CD4-positive, alpha-beta T cell treated with Interleukin-10 for 1 hour (primary cell): ENCODE measurements at regions not wholly inside any gene's neighbourhood (a gene's known extent, or its start where the extent isn't known, plus 50 kb on each side); places are given as distances from the start of the nearest gene placed in this dataset.
"Not testable (repeated sequence)": the region's sequence is repeated elsewhere in the genome, so short reads cannot be mapped to it uniquely, and the experiment has no call there.

Source experiments
- DNase-seq: peaks from one replicate; pipeline ENCODE4 v3.0.0-alpha.2; 2020

DNA sequence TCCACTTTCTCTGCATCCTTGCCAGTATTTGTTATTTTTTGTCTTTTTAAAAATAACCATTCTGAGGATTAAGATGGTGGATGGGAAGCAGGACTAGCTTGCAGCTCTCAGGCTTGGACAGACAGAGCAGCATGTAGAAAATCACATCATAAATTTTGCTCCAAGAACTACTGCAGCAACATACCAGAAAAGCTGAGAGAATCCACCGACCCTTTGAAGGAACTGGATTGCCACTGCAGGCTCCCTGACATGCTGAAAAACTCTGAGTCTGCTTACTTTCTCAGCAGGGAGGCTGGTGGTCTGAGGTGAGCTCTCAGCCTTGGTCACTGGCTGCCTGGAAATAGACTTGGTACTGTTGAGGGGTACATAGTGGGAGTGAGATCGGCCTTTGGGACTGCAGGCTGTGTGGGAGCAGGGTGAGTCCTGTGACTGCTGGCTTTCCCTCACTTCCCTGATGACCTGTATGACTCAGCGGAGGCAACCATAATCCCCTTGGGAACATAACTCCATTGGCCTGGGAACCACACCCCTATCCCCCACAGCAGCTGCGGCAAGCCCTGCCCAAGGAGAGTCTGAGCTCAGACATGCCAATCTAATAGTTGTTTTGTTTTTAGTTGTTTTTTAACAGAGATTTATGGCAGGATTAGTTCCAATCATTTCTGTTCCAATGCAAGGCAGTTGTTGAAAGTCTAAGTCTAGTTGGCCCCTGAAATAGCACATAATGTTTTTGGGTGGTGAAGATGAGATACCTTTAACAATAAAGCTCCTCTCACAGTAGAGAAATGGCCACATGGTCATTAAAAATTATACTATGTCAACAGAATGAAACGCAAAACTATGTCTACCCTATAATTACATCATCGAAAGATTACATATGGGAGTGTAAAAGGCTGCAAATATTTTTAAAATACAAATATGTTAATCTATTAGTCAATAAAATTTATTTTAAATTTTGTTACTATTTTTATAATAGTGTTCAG, 414.2 kb upstream of the CHAC2 start:
- DNase-seq = no peak

DNA sequence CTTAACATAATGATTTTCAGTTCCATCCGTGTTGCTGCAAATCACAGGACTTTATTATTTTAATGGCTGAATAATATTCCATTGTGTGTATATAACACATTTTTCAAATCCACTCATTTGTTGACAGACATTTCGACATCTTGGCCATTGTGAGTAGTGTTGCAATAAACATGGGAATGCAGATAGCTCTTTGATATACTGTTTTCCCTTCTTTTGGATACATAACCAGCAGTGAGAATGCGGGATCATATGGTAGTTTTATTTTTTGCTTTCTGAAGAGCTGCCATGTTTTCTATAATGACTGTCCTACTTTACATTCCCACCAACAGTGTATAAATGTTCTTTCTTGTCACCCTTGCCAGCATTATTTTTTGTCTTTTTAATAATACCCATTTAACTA, 420.3 kb upstream of the CHAC2 start:
- no peak for DNase-seq

DNA sequence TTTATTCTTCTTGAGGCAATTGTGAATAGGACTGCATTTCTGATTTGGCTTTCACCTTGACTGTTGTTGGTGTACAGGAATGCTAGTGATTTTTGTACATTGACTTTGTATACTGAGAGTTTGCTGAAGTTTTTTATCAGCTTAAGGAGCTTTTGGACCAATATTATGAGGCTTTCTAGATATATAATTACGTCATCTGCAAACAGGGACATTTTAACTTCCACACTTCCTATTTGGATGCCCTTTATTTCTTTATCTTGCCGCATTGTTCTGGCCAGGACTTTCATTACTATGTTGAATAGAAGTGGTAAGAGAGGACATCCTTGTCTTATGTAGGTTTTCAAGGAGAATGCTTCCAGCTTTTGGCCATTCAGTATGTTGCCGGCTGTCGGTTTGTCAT, 425.4 kb upstream of the CHAC2 start:
- no peak for DNase-seq

DNA sequence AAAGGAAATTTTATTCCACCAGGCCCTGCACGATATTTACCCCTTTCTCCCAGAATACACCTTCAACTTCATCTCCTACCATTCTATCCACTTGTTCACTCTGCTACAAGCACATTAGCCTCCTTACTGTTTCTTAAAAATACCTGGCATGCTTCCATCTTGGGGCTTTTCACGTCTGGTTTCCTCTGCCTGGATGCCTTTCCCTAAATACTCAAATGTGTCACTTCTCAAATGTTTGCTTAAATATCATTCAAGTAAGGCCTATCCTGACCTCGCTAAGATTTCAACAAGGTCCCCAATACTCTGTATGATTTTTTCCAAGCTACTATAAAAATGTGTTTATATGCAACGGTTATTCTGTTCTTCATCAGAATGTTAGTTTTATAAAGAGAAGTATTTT, 433.0 kb upstream of the CHAC2 start:
- no peak for DNase-seq

DNA sequence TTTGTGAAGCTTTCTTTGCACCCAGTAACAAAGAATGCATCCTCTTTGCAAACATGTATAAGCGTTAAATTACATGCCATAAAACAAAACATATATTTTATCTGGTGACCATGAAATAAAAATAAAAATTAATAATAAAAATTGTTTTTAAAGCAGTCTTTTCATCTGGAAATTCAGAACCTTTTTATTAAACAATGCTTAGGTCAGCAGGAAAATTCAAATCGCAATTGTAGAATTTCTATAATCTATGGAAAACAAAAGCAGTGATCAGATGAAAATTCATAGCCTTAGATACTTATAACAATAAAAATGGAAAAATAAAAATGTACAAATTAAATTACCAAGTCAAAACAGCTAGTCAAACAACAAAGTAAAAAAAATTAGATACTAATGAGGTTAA, 435.9 kb upstream of the CHAC2 start:
- DNase-seq = no peak

DNA sequence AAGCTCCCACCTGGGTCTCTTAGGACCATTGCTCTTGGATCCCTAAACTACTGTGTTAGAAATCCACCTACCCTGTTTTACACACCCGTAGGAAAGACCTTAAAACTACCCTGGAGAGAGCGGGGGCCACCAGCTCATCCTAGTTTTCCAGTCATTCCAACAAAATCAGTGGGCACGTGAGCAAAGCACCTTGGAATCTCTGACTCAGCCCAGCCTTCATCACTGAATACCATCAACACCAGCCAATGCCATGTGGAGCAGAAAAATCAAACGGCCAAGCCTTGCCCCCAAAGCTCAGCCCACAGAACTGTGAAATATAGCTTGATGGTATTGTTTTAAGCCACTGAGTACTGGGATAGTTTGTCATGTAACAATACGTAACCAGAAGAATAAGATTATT, 449.7 kb upstream of the CHAC2 start:
- no peak for DNase-seq

DNA sequence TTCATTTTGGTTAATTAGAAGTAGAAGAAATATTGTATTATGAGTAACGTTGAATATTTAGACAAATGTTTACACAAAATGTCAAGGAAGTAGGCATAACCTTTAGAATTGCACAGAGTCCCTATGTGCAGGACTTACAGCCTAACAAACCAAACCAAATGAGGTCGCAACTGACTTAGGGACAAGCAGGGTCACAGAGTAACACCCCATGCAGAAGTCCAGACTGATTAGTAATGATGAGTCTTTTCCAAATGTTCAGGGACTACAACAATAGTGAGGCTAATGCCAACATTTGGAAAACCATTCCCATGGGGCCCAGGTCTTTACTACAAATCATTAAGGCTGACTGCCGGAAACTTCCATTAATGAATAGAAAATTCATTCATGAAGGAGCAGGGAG, 452.5 kb upstream of the CHAC2 start:
- DNase-seq = no peak

DNA sequence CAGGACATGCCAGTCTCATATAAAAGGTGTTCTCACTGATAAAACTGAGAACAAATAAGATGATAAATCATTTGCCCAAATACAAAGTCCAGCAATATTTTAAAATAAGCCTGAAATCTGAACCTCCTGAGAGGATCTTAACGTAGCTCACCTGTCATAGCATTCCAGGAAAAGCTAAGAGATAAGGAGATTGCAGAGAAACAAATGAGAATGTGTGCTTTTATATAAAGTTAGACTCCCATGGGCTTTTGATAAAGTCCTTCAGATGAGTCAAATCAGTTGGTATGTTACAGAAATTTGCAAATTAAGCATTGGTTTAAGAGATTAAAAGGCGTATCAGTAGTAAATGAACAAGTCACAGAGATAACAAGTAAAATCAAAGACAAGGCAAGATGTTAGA, 452.9 kb upstream of the CHAC2 start:
- no peak for DNase-seq

DNA sequence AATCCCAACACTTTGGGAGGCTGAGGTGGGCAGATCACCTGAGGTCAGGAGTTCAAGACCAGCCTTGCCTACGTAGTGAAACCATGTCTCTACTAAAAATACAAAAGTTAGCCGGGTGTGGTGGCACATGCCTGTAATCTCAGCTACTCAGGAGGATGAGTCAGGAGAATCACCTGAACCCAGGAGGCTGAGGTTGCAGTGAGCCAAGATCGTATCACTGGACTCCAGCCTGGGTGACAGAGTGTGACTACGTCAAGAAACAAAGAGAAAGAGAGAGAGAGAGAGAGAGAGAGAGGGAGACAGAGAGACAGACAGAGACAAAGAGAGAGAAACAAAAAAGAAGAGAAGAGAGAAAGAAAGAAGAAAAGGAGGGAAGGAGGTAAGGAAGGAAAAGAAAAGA, 454.0 kb upstream of the CHAC2 start:
- not testable (repeated sequence) for DNase-seq

DNA sequence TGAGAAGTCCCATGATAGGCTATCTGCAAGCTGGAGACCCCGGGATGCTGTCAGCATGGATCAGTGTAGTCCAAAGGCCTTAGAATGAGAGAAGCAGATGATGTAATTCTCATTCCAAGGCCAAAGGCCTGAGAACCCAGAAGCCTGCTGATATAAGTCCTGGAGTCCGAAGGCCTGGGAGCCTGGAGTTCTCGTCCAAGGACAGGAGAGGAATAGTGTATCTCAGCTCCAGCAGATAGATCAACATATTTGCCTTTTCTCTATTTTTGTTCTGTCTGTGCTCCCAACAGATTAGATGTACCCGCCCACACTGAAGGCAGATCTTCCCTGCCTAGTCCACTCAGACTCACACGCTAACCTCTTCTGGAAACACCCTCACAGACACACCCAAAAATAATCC, 454.9 kb upstream of the CHAC2 start:
- DNase-seq = no peak

DNA sequence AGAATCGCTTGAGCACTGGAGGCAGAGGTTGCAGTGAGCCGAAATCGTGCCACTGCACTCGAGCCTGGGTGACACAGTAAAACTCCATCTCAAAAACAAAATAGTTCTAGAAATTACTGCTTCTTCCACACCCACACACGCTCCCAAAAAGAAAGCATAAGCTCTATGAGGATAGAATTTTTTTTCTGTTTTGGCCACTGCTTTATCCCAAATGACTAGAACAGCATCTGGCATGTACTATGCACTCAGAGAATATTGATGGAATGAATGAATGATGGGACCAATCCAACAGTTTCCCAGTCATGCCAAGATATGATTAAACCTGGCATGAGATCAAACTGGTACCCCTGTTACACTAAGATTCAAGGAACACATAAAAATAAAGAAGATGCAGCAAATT, 455.4 kb upstream of the CHAC2 start:
- DNase-seq = no peak

DNA sequence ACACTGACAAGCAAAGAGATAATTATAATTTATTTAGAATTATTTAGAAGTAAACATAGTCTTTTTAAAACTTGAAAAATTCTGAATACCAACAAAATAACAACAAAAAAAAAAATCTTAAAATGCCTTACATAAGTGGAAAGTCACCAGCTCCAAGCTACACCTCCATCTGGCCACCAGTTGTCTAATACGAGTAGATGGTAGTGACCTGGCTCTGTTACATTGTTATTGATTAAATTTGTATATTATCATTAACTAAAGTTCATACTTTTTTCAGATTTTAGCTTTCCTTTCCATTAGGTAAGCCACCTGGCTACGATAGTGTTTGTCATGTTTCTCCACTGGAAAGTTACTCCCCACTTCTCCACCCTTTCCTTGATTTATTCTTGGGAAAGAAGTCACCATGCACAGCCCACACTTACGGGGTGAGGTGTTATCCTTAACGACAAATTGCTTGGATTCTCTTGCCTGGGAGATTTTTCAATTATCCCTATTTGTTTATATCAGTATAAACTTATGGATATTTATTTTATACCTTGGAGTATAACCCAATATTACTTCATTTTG, 464.5 kb upstream of the CHAC2 start:
- DNase-seq = no peak

DNA sequence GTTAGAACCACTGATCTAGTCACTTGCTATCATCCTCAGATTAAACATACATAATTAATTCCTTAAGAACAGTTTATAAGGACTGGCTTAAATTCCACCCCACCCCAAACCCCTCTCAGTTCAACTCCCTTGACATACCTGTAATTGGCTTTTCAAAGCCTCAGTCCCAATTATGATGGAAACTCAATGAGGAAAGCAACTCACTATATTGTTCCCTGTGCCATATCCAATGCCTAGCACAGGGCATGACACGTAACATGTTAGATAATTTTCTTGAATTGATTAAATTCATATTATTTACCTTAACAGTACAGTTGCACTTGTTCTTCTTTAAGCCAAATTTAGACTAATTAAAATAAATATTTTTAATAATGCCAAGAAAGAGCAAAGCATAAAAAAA, 465.1 kb upstream of the CHAC2 start:
- DNase-seq = no peak

DNA sequence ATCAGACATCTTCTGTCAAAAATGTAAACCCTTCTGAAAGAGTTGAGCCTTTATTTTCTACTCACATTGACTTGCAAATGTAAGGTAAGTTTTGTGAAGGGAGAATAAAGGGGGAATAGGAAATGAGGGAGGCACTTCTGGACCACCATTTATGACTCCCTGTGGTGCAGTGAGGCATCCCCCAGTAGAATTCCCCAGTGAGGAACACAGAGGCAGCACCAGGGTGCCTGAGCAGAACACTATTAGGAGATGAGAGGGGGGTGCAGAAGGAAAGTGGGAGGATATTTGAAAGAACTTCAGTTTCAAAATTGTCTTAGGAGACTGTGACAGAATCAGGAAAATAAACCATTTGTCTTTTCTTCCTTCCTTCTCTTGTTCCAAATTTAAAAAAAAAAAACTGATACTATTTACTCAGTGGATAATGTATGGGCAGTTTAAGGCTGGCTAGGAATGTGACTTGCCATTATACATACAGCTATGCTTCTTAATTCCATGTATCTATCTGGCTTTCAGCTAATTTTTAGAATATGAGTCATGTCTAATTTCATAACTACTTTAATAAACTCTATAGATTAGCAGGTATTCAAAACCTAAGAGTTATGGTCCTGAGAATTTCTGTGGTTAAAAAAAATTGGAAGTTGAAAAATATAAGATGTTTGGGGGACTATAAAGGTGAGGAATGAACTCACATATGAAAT, 478.1 kb upstream of the CHAC2 start:
- no peak for DNase-seq

DNA sequence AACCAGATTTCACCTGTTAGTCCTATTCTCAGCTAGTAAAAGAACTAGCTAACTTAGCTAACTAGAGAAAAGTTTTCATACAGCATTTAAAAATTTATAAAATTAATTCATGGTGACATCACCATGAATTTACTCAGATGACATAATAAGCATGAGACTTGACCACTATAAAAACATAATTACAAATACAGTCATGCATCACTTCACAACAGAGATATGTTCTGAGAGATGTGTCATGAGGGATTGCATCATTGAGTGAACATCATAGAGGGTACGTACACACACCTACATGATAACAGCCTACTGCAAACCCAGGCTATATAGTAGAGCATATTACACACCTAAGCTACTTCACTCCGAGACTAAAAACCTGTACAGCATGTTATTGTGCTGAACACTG, 481.3 kb upstream of the CHAC2 start:
- no peak for DNase-seq

DNA sequence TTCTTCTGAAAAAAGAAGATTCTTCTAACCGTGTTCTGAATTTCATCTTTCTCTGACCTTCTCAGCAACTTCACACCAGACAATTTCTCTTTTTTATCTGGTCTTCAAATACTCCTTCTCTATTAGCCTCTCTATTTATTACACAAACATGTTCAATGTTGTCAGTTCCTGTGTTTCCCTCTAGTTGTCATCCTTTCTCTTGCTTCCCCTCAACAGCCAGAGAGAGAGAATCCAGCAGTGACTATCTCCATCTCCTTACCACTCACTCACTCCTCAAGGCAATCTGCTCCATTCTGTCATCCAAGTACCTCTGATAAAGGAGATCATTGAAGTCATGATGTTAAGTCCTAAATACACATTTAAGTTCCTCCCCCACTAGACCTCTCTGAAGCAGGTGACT, 491.9 kb upstream of the CHAC2 start:
- DNase-seq = no peak

DNA sequence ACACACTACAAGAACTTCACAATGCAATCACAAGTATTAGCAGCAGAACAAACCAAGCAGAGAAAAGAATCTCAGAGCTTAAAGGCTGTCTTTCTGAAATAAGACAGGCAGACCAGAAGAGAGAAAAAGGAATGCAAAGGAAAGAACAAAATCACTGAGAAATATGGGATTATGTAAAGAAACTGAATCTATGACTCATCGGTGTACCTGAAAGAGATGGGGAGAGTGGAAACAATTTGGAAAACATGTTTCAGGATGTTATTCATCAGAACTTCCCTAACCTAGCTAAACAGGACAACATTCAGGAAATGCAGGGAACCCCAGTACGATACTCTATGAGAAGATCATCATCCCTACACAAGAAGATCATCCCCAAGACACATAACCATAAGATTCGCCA, 499.0 kb upstream of the CHAC2 start:
- DNase-seq = no peak

DNA sequence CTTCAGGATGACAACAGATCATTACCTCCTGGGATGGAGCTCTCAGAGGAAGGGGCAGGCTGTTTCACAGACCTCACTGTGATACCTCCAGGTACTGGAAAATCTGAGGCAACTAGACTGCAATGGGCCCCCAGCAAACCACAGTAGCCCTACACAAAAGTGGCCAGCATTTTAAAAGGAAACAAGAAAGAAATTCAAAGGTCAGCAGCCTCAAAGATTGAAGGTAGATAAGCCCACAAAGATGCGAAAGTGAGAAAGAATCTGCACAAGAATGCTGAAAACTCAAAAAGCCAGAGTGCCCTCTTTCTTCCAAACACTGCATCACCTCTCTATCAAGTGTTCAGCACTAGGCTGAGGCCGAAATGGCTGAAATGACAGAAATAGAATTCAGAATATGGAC, 499.5 kb upstream of the CHAC2 start:
- DNase-seq = no peak

DNA sequence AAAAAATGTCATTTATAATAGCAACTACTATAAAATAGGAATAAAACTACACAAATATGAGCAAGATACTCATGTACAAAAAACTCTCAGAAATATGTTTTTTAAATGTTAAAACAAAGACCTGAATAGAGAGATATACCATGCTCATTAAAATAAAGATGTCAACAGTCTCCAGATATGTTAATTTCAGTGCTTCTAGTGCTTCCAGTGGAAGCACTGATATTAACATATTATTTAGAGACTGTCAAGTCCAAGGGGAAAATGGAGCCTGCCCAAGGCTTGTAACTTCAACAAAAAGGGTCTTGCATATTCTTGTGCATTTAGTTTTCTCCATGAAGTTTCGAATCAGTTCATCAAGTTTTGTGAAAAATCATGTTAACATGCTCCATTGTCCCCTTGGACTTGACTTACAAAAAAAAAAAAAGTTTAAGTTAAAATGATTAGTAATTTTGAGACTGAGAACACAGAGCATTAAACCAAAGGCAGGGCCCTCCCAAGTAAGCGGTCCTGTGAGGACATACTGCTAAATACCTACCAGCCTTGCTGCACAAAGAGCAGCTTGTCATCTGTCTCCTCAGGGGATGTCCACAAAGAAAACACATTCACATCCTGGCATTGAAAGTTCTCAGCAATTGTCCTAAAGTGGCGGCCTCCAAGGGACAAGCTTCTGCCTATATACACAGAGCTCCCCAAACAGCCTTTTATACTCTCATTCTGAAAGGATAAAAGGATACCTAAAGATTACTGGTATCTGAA, 501.9 kb upstream of the CHAC2 start:
- no peak for DNase-seq

DNA sequence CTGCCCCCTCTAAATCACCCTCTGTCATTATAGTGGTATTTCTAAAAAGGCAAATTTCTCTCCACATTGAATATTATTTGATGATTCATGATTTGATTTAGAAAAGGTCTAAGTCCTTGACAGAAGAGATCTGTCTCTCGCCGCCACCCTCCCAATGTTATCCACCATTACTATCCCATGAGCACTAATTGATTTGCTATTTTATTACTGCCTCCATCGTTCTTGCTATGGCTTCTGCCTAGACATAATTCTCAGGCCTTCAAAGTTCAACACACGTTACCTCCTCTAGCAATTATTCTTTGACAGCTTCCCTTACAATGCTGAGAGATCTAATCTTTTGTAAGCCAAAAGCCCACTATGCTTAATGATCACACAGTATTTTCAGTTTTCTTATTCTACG, 507.0 kb upstream of the CHAC2 start:
- no peak for DNase-seq

DNA sequence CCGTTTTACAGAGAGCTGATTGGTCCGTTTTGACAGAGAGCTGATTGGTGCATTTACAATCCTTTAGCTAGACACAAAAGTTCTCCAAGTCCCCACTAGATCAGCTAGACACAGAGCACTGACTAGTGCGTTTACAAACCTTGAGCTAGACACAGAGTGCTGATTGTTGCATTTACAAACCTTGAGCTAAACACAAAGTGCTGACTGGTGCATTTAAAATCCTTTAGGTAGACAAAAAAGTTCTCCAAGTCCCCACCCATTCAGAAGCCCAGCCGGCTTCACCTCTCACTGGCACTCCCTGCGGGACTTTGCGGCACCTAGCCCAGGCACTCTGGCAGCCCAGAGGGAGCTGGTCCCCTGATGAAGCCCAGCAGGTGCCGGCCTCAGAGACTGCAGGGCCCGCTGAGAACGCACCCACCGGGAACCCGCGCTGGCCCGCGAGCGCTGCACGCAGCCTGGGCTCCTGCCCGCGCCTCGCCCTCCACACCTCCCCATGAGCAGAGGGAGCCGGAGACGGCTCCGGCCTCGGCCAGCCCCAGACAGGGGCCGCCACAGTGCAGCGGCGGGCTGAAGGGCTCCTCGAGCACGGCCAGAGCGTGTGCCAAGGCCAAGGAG, 508.1 kb upstream of the CHAC2 start:
- no peak for DNase-seq

DNA sequence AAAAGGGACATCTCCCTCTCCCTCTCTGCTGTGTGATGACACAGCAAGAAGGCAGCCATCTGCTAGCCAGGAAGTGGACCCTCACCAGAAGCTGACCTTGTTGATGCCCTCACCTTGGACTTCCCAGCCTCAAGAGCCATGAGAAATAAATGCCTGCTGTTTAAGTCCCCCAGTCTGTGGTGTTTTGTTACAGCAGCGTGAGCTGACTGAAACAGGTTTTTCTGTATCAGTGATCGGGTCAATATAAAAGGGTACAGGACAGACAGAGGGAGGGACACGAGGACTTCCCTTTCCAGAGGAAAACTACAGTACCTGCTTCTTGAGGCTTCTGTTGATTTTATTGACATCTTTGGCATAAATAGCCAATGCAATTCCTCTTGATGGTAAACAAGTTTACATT, 510.3 kb upstream of the CHAC2 start:
- no peak for DNase-seq

DNA sequence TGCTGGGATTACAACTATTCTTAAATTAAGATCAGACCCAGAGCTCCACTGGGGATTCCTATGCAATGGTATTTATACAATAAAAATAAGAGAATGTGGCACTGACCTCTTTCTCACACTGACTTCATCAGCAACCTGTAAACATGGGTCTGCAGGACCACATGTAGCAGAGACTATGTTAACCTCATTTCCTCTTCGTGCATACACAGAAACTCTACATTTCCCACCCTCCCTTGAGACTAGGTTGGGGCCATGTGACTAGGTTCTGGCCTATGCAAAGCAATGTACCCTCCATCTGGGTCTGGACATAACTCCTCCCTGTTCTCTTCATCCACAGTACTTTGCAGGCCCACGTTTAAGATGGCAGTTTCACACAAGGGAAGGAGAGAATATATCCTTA, 514.4 kb upstream of the CHAC2 start:
- DNase-seq = no peak
